ENCODE measurements at regions not wholly inside any gene's neighbourhood (a gene's known extent, or its start where the extent isn't known, plus 50 kb on each side); places are given as distances from the start of the nearest gene placed in this dataset.

DNA sequence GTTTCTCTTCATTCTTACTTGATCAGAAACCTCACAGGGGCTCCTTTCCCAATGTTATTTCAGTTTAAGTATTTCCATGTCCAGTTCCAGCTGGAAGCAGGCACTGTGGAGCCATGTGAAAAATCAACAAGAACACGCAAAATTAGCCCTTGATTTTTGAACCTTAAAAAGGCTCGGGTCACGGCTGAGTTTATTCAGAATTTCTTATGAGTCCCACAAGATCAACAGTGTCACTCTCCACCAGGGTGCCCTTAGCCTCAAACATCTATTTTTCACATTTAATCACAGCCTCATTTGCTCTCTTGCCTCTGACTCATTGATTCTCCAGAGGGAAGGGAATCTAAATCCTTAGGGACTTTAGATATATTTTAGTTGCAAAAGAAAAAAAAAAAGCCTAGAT, 157.7 kb upstream of the AVPR1A start:
- TF ChIP-seq POLR2A (IDR thresholded peaks at IDR 0.05; ENCODE audit: low read length) (no peak), GATA1 (IDR thresholded peaks at IDR 0.05; ENCODE audit: low read depth, low read length) (no peak)

Data from erythroblast (primary cell).